Tibial nerve (tissue), 4 donors: ENCODE measurements at regions not wholly inside any gene's neighbourhood (a gene's known extent, or its start where the extent isn't known, plus 50 kb on each side); places are given as distances from the start of the nearest gene placed in this dataset.
"Not testable (repeated sequence)": the region's sequence is repeated elsewhere in the genome, so short reads cannot be mapped to it uniquely, and the experiment has no call there.

Experiments
- DNase-seq, 2 donors: peaks; one replicate each; pipeline ENCODE4 v3.0.0-alpha.2; 2019; ENCODE audit warnings: low spot score in 2 of 2
- H3K27ac ChIP-seq, 4 donors: fragments of 200-600 bp; sonication (generic) in 3 of 4; one replicate each; pipeline ENCODE4 v1.5.1; 2017 to 2019; ENCODE audit warnings: mild to moderate bottlenecking in 1 of 4
- H3K27me3 ChIP-seq, 2 donors: fragments of 200-600 bp; sonication (generic) in 1 of 2; one replicate each; pipeline versions ENCODE4 v1.5.1 to v1.6.0; 2017 to 2019
- H3K36me3 ChIP-seq, 3 donors: fragments of 200-600 bp; sonication (generic); one replicate each; pipeline ENCODE4 v1.5.1; 2018 to 2019
- H3K4me1 ChIP-seq, 4 donors: fragments of 200-600 bp; sonication (generic) in 3 of 4; one replicate each; pipeline ENCODE4 v1.5.1; 2017 to 2019
- H3K4me3 ChIP-seq, 4 donors: fragments of 200-600 bp; sonication (generic) in 3 of 4; one replicate each; pipeline ENCODE4 v1.5.1; 2017 to 2019; ENCODE audit warnings: mild to moderate bottlenecking in 1 of 4, moderate library complexity in 1 of 4
- H3K9me3 ChIP-seq, 4 donors: fragments of 200-600 bp; sonication (generic) in 3 of 4; one replicate each; pipeline ENCODE4 v1.5.1; 2017 to 2019
- CTCF ChIP-seq, 5 experiments: fragments of 200-600 bp in 3 of 5; fragments of 450-650 bp in 2 of 5; sonication (generic) in 3 of 5; IDR thresholded peaks; one replicate each; pipeline ENCODE4 v1.5.1; 2016 to 2019; ENCODE audit warnings: antibody characterized with exemption in 5 of 5, mild to moderate bottlenecking in 3 of 5, moderate library complexity in 2 of 5
- EP300 ChIP-seq, 2 donors: sonication (generic); formaldehyde crosslinking; IDR thresholded peaks; one replicate each; pipeline ENCODE4 v1.6.1; 2017; ENCODE audit warnings: antibody characterized with exemption in 2 of 2, mild to moderate bottlenecking in 1 of 2
- POLR2A ChIP-seq, 2 donors: fragments of 450-650 bp; IDR thresholded peaks; one replicate each; pipeline ENCODE4 v1.6.1; 2017; ENCODE audit warnings: antibody characterized with exemption in 2 of 2, mild to moderate bottlenecking in 2 of 2, moderate library complexity in 2 of 2
- WGBS, 2 donors: methylation state at CpG; one replicate each; pipeline ENCODE4 v1.1.5; 2018; 5-methylcytosine and 5-hydroxymethylcytosine counted together

- H3K27me3 ChIP-seq: no peaks in the 10 kb centered on the region
- H3K4me3 ChIP-seq: no peak overlapping the region
- no peak overlapping the region for H3K27ac ChIP-seq
- no peaks in the 10 kb centered on the region for H3K4me1 ChIP-seq
- TF ChIP-seq CTCF (IDR thresholded peaks at IDR 0.05) (no peak), POLR2A (IDR thresholded peaks at IDR 0.05) (no peak)
- no peaks in the 10 kb centered on the region for H3K9me3 ChIP-seq
- no peak for DNase-seq
- H3K36me3 ChIP-seq: no peaks in the 10 kb centered on the region
Observed at GRCh38 chr2:56040834-56041233, 117.3 kb upstream of the EFEMP1 start.

GRCh38 chr2:56047136-56047535, 123.6 kb upstream of the EFEMP1 start:
- no peaks in the 10 kb centered on the region for H3K36me3 ChIP-seq
- no peak overlapping the region for H3K27ac ChIP-seq
- no peak for TF ChIP-seq POLR2A (IDR thresholded peaks at IDR 0.05)
- TF ChIP-seq CTCF (IDR thresholded peaks at IDR 0.05): no peak
- TF ChIP-seq EP300 (IDR thresholded peaks at IDR 0.05): no peak
- no peak overlapping the region for H3K4me3 ChIP-seq
- DNase-seq: no peak
- H3K4me1 ChIP-seq: no peaks in the 10 kb centered on the region
- H3K27me3 ChIP-seq: no peaks in the 10 kb centered on the region
- no peaks in the 10 kb centered on the region for H3K9me3 ChIP-seq
- WGBS, 2 donors: 55 to 59% methylated on average over 3 of the region's 3 CpGs

- TF ChIP-seq CTCF (IDR thresholded peaks at IDR 0.05) (no peak), POLR2A (IDR thresholded peaks at IDR 0.05) (no peak), EP300 (IDR thresholded peaks at IDR 0.05) (no peak)
- Histone ChIP-seq H3K36me3 (no peaks in the 10 kb centered on the region), H3K27ac (no peak overlapping the region), H3K4me3 (no peak overlapping the region), H3K4me1 (no peaks in the 10 kb centered on the region), H3K9me3 (no peaks in the 10 kb centered on the region), H3K27me3 (no peaks in the 10 kb centered on the region)
- 70 to 74% methylated on average over 10 of the region's 10 CpGs for WGBS, 2 donors
- DNase-seq: no peak
Observed at GRCh38 chr2:56049233-56049845, 125.8 kb upstream of the EFEMP1 start.

- H3K4me1 ChIP-seq: no peaks in the 10 kb centered on the region
- no peaks in the 10 kb centered on the region for H3K36me3 ChIP-seq
- 26 to 36% methylated on average over 3 of the region's 3 CpGs for WGBS, 2 donors
- H3K27me3 ChIP-seq: no peaks in the 10 kb centered on the region
- TF ChIP-seq CTCF (IDR thresholded peaks at IDR 0.05): no peak
- no peak for TF ChIP-seq EP300 (IDR thresholded peaks at IDR 0.05)
- no peak for TF ChIP-seq POLR2A (IDR thresholded peaks at IDR 0.05)
- peaks cover 0 to 8% (median under 1%) of the 10 kb centered on the region in 4 donors for H3K9me3 ChIP-seq
- H3K27ac ChIP-seq: no peak overlapping the region
- no peak overlapping the region for H3K4me3 ChIP-seq
- DNase-seq: no peak
Observed at GRCh38 chr2:56053679-56054078, 130.1 kb upstream of the EFEMP1 start.

- H3K27ac ChIP-seq: no peak overlapping the region
- H3K4me3 ChIP-seq: no peak overlapping the region
- no peak for DNase-seq
- no peaks in the 10 kb centered on the region for H3K27me3 ChIP-seq
- TF ChIP-seq EP300 (IDR thresholded peaks at IDR 0.05) (no peak), CTCF (IDR thresholded peaks at IDR 0.05) (no peak), POLR2A (IDR thresholded peaks at IDR 0.05) (no peak)
- peaks cover 0 to 23% (median 2%) of the 10 kb centered on the region in 4 donors for H3K9me3 ChIP-seq
- H3K4me1 ChIP-seq: no peaks in the 10 kb centered on the region
- H3K36me3 ChIP-seq: no peaks in the 10 kb centered on the region
Observed at GRCh38 chr2:56055405-56055804, 128.4 kb upstream of the CCDC85A start.

GRCh38 chr2:56061327-56061726, 122.5 kb upstream of the CCDC85A start:
- WGBS, 2 donors: 87 to 93% methylated on average over 4 of the region's 4 CpGs
- not testable (repeated sequence) for H3K4me3 ChIP-seq, H3K27ac ChIP-seq, DNase-seq, H3K36me3 ChIP-seq, H3K27me3 ChIP-seq, H3K4me1 ChIP-seq
- H3K9me3 ChIP-seq: peaks cover 0 to 41% (median 2%) of the 10 kb centered on the region in 4 donors
